ENCODE measurements at regions not wholly inside any gene's neighbourhood (a gene's known extent, or its start where the extent isn't known, plus 50 kb on each side); places are given as distances from the start of the nearest gene placed in this dataset.

DNA sequence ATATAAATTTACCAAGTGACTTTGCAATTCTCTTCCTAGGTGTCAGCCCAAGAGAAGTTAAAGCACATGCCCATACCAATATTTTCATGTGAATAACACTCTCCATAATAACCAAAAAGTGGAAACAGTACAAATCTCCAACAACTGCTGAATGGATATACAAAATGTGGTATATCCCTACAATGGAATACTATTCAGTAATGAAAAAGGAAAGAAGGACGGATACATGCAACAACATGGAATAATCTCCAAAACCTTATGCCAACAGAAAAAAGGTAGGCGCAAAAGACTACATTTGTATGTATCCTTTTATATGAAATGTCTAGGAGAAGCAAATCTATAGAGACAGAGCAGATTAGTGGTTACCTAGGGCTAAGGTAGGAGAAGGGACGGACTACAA lies 487.7 kb upstream of the ID4 start:
- no peak for TF ChIP-seq POLR2A (IDR thresholded peaks at IDR 0.05; ENCODE audit: borderline replicate concordance, extremely low read depth, insufficient read depth, insufficient read length)
- TF ChIP-seq, protein P1, sequence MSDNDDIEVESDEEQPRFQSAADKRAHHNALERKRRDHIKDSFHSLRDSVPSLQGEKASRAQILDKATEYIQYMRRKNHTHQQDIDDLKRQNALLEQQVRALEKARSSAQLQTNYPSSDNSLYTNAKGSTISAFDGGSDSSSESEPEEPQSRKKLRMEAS (IDR thresholded peaks at IDR 0.05): no peak
- Histone ChIP-seq H3K4me1 (ENCODE audit: control insufficient read depth in 1 of 2, insufficient read depth in 2 of 2, low read length in 2 of 2) (no peaks in the 10 kb centered on the region), H3K27ac (ENCODE audit: low read depth, low read length) (no peak overlapping the region), H2AFZ (ENCODE audit: low read depth, low read length, poor library complexity, severe bottlenecking) (no peak overlapping the region), H3K4me3 (replicated peaks in 1 of 2; ENCODE audit: low read depth in 1 of 2, low read length in 2 of 2) (no peak overlapping the region), H3K36me3 (ENCODE audit: control insufficient read depth in 1 of 2, insufficient read depth in 2 of 2, low read length in 2 of 2) (no peaks in the 10 kb centered on the region), H4K20me1 (ENCODE audit: insufficient read depth) (no peaks in the 10 kb centered on the region), H3K79me2 (ENCODE audit: insufficient read depth, low read length) (no peaks in the 10 kb centered on the region), H3K4me2 (ENCODE audit: low read length) (no peak overlapping the region), H3K9ac (ENCODE audit: low read length) (no peak overlapping the region), H3K27me3 (ENCODE audit: insufficient read depth, low read length) (no peaks in the 10 kb centered on the region), H3K9me2 (ENCODE audit: insufficient read depth) (0 out of 2 replicates have a peak, but pooled peaks cover 3% of the 10 kb centered on the region), H3K9me3 (ENCODE audit: control insufficient read depth in 1 of 2, insufficient read depth in 1 of 2, low read depth in 1 of 2, low read length in 2 of 2) (no peaks in the 10 kb centered on the region)
- BruUV-seq (replicated peaks): no TSS peak
- POLR2A ChIA-PET: no interaction called here
- intact Hi-C loops (cut with micrococcal nuclease): no loop called here
- CTCF ChIA-PET: no interaction called here
- DNase-seq (ENCODE audit: low read depth, low spot score) (no peak), ATAC-seq (no peak)
- RAD21 ChIA-PET (ENCODE audit: low non-redundant PET in 1 of 2, low total read pairs in 2 of 2, uncharacterized antibody in 2 of 2, unreplicated experiment in 2 of 2): no interaction called here

DNA sequence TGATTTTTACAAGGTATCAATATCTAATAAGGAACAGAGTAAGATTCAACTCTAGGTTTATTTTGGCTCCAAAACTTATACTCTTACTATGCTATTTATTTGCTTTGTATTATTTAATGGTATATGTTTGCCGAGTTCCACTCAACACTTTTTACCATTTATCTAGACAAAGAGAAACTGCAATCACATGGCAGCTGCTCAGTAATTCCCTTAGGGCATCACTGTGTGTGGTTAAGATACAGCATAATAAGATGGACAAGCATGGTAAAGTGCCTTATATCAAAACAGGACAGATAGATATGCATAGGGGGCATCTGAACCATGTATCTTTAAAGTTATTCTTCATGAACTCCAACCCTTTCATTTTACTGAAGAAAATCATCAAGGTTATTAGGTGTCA lies 483.0 kb upstream of the ID4 start:
- no peaks in the 10 kb centered on the region for H3K27me3 ChIP-seq (ENCODE audit: insufficient read depth, low read length)
- H4K20me1 ChIP-seq (ENCODE audit: insufficient read depth): no peaks in the 10 kb centered on the region
- no peak overlapping the region for H3K27ac ChIP-seq (ENCODE audit: low read depth, low read length)
- ChIA-PET POLR2A (no interaction called here), CTCF (no interaction called here), RAD21 (ENCODE audit: low non-redundant PET in 1 of 2, low total read pairs in 2 of 2, uncharacterized antibody in 2 of 2, unreplicated experiment in 2 of 2) (no interaction called here)
- H3K4me1 ChIP-seq (ENCODE audit: control insufficient read depth in 1 of 2, insufficient read depth in 2 of 2, low read length in 2 of 2): no peaks in the 10 kb centered on the region
- H3K4me3 ChIP-seq (replicated peaks in 1 of 2; ENCODE audit: low read depth in 1 of 2, low read length in 2 of 2): no peak overlapping the region
- no peak overlapping the region for H2AFZ ChIP-seq (ENCODE audit: low read depth, low read length, poor library complexity, severe bottlenecking)
- H3K9ac ChIP-seq (ENCODE audit: low read length): no peak overlapping the region
- no peak for DNase-seq (ENCODE audit: low read depth, low spot score)
- ATAC-seq: no peak
- TF ChIP-seq SIN3A (IDR thresholded peaks at IDR 0.05; ENCODE audit: low read depth) (no peak), ATF3 (IDR thresholded peaks at IDR 0.05) (no peak), ZNF274 (IDR thresholded peaks at IDR 0.05; ENCODE audit: low read depth, low read length) (no peak), JUND (IDR thresholded peaks at IDR 0.05) (no peak)
- no TSS peak for BruUV-seq (replicated peaks)
- no peaks in the 10 kb centered on the region for H3K9me3 ChIP-seq (ENCODE audit: control insufficient read depth in 1 of 2, insufficient read depth in 1 of 2, low read depth in 1 of 2, low read length in 2 of 2)
- H3K9me2 ChIP-seq (ENCODE audit: insufficient read depth): no peaks in the 10 kb centered on the region
- no peak overlapping the region for H3K4me2 ChIP-seq (ENCODE audit: low read length)
- intact Hi-C loops (cut with micrococcal nuclease): no loop called here
- H3K79me2 ChIP-seq (ENCODE audit: insufficient read depth, low read length): no peaks in the 10 kb centered on the region
- H3K36me3 ChIP-seq (ENCODE audit: control insufficient read depth in 1 of 2, insufficient read depth in 2 of 2, low read length in 2 of 2): no peaks in the 10 kb centered on the region
